T-helper 1 cell (primary cell): ENCODE measurements at regions not wholly inside any gene's neighbourhood (a gene's known extent, or its start where the extent isn't known, plus 50 kb on each side); places are given as distances from the start of the nearest gene placed in this dataset.
"Not testable (repeated sequence)": the region's sequence is repeated elsewhere in the genome, so short reads cannot be mapped to it uniquely, and the experiment has no call there.

Experiments
- DNase-seq, 5 donors: peaks; one replicate each; pipeline ENCODE4 v3.0.0-alpha.2; 2012 to 2020

DNA sequence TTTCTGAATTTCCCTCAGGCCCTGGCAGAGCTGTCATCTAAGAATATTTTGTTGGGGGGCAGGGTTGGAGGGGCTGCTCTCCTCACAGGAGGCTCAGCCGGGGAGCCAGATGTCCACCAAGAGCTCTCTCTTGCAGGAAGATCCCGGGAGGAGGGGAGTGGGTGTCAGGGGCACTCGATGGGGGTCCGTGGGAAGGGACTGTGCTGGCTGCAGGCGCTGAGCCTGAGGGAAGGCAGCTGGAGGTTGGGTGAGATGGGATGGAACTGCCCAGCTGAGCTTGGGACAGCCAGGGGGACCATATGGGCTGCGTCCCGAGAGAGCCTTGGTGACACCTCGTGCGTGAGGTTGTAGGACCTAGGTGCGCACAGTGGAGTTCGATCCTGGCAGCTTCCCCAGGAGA lies 111.2 kb upstream of the GSE1 start:
- DNase-seq, result no peak

DNA sequence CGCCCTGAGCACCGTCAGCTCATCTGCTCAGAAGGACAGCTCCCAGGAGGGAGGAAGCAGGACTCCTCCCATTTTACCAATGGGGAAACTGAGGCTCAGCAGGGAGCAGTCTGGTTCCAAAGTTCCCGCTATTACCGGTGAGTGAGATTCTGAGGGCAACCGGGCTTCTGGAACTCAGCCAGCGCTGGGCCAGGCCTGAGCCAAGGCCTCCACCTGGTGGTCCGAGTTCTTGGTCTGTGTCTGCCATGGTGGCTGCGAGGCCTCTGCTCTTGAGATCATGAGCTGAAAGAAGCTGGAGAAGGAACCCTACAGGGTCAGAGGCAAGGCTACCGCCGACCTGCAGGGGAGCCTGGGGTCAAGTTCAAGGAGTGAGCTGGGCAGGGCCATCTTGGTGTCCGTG lies 110.8 kb upstream of the GSE1 start:
- no peak for DNase-seq

DNA sequence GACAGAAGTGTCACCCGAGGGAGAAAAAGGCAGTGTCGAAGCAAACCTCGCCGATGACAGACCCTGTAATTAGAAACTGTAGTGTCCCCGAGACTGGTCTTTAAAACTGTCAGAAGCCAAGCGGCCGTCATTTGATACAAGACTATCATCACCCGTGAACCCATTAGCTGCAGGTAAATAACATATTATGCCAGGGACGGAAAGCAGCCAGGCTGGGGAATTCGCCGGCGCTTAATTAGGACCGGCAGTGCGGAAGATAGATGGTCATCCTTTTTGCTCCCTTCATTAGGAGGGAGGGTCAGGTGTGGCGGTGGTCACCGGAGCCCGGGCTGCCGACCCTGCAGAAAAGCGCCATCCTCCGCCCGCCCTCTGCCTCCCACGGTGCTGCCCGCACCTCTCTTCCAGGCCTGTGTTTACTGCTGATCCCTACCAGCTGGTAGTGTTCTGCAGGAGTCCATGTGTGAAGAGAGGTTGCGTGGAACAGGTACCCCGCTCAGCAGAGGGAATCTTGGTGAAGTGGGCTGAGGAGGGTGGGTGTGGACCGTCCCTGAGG lies 109.4 kb upstream of the GSE1 start:
- DNase-seq, result no peak

DNA sequence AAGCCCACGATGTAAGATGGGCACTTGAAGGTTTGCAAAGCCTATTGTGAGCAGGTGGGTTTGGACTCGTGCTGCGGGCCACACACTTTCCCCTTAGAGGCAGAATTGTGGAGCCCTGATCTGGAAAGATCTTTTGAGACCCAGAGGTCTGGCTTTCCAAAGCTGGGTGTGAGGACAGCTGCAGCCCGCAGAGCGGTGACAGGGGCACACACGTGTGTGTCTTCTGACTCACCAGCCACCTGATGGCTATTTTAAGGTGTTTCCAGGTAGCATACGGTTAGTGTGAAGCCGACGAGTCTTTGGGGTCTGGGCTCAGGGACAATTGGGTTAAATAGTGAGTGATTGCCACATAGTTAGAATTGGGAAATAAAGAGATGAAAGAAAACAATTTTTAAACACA lies 108.9 kb upstream of the GSE1 start:
- no peak for DNase-seq

DNA sequence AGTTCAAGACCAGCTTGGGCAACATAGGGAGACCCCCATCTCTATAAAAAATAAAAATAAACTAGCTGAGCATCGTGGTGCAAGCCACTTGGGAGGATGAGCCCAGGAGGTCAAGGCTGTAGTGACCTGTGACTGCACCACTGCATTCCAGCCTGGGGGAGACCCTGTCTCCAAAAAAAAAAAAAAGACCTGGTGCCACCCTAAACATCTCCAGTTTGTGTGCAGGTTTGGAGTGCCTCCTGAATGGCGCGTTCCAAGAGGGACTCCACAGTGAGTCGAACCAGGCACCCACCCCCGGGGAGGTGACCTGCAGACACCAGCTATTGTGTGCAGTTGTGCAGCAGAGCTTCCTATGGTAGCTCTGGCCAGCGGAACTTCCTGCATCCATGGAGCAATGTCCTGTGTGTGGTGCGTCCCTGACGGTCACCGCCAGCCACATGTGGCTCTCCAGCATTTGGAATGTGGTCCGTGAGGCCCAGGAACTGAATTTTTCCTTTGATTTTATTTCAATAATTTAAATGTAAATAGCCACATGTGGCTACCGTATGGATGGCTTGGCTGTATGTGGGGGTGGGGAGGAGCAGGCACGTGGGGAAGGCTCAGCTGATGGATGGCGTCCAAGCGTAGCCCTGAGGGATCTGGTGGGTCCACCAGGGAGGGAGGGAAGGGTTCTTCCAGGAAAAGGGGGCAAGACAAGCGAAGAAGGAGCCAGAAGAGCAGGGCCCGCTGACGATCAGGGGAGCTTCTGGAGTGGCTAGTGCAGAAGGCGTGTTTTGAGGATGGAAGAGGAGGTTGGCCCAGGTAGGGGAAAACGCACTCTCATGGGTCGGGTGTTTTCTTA lies 107.1 kb upstream of the GSE1 start:
- DNase-seq, result no peak

DNA sequence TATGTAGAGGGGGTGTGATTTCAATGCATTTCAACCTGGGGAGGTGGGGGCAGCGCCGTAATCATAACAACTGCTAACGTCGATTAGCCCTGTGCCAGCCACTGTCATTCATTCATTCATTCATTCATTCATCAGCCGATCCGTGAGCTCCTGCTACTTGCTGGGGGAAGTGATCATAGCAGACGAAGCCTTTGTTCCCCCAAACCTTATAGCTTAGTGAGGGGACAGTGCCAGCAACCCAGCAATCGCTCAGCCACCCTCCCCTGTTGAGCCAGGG lies 106.5 kb upstream of the GSE1 start:
- DNase-seq, result no peak

DNA sequence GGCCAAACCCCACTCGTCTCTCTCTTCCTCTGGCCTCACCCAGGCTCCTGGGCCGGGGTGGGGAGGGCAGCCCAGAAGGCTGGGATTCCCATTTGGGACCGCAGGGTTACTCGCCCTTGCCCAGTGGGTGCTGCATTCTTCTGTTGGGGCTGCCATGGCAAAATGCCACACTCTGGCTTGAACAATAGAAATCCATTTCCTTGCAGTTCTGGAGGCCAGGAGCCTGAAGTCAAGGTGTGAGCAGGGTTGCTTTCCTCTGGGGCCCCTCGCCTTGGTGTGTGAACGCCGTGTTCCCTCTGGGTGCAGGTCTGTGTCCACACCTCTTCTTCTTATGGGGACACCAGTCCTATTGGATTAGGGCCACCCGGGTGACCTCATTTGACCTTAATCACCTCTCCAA lies 105.8 kb upstream of the GSE1 start:
- no peak for DNase-seq

DNA sequence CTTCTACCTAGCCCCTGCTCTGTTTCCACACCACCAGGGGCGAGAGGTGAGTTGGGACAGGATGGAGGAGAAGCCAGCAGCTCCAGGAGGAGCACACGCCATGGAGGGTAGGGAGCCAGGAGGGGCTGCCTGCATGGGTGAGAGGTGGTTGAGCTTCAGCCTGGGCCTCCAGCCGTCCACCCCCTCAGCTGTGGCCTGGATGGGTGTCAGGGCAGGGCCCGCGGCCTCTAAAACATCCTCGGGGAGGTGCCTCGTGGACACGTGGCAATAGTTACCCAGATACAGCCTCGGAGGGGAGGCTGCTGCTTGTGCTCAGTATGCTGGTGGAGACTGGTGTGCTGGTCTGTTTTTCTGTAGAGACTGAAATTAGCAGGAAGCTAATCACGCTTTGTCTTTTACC lies 104.7 kb upstream of the GSE1 start:
- no peak for DNase-seq

DNA sequence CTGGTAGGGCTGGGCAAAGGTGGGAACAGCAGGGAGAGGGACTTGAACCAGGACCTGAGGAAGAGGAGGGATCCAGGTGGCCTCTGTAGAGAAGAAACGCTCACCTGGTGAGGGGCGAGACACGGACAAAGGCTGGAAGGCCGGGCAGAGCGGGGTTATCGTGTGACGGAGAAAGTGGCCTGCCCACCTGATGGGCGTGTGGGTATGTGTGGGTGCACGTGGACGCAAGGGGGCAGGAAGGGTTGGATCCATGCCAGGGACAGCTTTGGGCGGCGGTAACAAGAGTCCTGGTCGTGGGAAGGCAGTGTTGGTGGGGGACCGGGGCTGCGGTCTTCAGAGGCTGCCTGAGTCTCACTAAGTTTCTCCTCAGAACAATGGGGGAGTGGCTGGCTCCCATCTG lies 104.1 kb upstream of the GSE1 start:
- DNase-seq, result no peak

DNA sequence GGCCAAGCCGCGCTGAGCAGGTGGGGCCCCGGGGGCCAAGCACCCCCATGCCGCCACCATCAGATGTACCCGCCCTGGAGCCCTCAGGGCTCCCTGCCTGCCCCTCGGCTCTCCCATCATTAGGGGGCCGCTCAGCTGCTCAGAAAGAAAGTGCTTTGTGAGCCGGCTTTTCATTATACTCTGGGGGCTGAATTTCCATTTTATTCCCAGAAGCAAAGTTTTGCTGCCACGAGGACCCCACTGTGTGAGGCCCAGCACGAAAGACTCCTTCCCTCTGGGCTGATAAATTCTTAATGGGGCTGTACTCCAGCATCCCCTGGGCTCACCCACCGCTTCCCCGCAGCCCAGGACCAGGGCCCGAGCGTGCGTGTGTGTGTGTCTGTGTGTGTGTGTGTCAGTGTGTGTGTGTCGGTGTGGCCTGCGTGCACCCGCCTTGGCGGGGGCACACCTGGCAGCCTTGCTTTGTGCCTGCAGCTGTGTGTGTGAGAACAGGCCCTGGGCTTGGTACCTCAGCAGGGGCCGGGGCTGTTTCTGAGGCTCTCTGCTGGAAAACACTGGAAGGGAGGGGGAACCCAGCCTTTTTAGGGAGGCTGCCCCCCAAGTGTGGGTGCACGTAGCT lies 103.0 kb upstream of the GSE1 start:
- no peak for DNase-seq

DNA sequence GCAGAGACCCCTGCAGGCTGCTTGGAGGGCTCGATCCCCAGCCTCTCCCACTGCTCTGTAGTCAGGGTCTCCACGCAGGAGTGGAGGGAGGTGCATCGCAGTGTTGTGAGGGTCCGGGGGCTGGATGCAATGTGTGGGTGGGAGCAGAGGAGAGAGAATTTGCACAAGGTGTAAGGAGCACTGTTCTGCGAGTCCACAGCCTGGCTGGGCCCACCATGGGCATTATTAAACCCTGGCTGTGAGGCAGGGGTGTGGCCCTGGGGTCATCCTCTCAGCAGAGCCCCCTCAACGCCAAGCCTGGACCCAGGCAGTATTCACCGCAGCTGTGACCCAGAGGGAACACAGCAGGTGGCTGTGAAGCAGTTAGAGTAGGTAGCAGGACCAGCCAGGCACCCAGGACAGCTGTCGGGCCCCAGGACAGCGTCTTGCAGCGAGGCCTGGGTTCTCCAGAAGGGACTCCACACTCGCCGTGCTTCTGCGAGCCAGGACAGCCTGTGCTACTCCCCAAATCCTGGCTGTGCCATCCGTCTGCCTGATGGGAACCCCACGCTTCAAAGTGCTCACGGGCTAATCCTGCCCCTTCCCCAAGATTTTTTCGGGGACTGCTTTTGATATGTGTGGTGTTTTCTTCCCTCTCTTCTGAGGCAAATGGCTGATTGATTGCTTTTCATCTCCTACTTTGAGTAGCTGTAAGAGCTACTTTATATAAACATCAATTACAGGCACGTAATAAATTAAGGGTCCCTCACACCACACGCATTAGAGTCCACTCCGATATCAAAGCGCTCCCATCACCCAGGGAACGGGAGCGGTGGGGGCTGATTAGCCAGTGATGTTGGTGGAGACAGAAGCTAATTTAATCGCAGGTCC lies 100.9 kb upstream of the GSE1 start:
- no peak for DNase-seq

DNA sequence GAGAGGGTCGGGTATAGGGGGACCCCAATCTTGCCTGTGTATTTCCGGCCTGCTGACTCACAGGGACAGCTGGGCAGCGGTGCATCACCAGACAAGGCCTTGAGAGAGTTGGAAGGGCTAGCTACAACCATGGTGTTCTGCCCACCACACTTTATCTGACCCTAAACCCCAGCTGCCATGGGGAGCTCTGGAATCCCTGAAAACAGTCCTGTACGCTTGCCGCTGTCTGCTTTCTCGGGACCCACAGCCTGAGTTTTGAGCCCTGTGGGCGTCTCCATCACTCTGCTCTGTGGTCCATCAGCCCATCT lies 100.4 kb upstream of the GSE1 start:
- no peak for DNase-seq

DNA sequence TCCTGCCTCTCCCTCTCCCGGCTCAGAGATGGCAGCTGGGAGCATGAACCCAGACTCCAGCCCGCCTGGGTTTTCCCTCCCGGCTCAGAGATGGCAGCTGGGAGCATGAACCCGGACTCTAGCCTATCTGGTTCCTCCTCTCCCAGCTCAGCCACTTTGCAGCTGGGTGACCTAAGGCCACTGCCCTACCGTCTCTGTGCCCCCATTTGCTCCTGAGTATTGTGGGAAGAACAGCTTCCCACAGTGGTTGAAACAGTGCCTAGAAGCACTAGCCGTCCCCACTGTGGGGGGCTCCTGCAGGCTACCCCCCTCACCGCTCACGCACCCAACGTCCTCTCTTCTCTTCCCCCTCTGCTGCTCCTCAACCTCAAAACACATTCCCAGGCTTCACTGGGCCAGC lies 99.9 kb upstream of the GSE1 start:
- DNase-seq, result no peak

DNA sequence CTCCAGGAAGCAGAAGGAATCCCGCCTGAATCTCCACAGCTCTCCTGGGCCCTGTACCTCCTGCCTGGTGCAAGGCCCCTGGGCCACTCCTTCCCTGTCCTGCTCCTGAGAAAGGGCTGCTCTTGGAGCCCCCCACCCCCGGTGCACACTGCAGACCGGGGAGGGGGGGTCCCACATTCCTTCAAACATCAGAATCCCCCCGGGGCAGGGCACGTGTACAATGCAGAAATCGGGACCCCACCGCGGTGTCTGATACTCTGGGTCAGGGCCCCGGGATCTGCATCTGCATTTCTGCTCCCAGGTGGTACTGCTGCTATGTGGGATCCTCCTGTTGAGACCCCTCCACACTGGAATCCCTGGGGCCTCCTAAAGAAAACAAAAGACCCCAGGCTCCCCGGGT lies 99.5 kb upstream of the GSE1 start:
- no peak for DNase-seq

DNA sequence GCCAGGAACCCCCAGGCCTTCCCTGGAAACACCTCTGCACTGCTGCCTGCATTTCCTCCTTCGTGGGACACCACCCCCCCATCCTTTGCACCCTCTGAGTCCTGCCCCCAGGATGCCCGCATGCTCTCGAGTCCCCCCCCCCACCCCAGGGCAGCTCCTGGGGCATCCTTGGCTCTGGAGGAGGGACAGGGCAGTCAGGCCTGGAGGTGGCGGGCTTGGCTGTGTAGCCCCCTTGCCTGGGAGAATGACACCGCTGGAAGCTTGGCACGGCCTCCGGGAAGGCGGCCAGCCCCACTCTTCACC lies 98.9 kb upstream of the GSE1 start:
- no peak for DNase-seq

DNA sequence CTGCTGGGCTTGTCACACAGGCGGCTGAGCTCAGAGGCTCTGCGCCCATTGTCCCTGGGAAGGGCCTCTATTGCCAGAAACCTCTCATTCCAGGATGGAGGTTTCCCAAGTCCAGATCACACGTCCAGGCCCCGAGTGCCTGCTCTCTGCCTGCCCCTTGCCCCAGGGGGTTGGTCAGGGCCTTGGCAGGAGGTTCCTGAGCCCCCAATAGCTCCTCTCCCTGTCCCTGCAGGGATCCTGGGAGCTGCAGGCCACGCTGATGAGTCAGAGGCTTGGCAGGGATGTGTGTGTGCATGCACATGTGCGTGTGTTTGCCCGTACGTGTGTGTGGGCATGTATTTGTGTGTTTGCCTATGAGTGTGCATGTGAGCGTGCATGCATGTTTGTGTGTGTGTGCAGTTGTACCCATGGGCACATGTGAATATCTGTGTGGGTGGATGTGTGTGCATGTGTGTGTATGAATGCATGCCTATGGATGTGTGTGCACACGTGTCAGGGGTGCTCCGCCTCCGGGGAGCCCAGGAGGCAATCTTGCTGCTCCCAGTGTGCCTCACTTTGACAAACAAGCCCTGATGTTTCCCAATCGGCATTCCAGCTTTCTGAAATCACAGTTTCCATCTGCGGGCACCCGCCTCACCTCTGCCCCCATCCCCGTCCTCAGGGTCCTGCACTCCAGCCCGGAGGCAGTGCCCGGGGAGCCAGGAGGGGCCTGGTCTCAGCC lies 98.4 kb upstream of the GSE1 start:
- DNase-seq, result no peak

DNA sequence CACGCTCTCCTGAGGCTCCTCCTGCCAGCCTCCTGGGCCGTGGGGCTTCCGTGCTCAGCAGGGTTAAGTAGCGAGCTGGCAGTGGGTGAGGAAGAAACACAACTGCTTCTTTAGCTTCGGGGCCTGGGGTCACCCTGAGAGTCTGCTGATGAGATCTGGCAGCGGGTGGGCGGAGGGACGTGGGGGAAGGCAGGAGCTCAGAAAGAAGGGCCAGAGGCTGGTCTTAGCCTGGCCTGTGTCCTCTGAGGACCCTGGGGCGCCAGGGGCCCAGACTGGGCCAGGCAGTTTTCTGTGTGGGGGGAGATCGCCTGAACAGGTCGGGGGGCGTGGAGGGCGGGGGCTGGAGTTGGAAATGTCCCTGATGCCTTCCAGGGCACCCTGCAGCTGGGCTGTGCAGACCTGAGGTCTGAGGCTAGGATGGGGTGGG lies 97.8 kb upstream of the GSE1 start:
- no peak for DNase-seq

DNA sequence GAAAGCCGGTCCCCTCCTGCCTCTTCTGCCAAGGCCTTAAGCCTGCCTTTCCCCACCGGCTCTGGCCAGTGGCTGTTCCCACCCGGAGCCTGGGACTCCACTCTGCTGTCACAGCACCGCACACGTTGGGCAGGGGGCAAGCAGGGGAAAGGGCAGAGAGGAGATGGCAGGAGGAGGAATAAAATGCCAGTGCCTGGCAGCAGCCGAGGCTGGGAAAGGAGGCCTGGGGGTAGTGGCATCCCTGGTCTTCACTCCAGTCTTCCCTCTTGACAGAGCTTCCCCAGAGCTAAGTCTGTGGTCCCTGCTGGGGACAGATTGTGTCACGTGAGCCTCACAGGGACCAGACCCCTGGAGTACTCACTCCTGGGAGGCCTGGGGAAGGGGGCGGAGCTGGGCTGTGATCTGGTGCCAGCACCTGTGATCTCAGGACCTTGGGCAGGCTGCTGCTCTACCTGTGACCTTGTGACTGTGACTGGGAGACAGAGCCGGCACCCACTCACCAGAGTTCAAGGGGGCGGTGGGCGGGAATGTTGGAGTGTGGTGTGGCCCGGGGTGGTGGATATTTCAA lies 97.2 kb upstream of the GSE1 start:
- DNase-seq, result no peak

DNA sequence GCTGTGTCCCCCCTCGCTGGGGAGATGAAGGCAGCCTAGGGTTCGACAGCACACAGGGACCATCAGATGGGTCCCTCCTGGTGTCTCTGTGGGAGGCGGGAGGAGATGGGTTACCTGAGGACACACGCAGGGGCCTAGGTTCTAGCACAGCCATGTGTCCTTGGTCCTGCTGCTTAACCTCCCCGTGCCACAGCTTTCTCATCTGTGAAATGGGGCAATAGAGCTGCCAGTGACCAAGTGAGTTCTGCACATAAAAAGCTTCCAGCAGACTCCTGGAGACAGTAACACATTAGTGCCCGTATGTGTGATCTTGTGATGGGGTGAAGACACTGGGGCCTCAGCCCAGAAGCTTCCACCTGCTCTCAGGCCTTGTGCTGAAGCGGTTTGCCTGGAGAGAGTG lies 96.0 kb upstream of the GSE1 start:
- DNase-seq, result no peak

DNA sequence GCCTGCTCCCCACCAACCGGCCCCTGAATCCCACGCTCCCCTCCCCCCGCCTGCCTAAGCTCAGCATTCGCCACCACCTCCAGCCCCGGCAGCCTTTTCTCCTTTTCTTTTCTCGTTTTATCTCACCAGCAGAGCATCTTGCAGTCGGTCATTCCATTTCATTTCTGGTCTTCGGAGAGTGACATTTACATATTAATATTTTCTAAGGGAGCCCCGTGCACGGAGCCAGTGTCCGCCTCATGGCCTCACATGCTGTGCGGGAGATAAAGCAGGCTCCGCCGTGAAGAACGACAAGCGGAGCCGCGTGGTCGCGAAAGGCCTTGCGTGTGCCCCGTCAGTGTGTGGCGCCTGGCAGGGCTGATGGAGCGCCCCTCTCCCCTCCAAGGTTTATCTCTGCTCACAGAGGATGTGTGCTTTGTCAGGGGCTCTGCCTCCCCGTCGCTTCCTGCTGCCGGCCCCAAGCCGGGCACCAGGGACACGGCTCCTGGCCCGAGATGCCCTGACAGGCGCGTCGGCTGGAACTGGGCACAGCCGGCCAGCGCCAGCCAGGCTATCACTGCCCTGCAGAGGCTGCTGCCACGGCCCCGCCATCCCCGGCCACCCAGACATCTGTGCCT lies 95.5 kb upstream of the GSE1 start:
- DNase-seq, result no peak

DNA sequence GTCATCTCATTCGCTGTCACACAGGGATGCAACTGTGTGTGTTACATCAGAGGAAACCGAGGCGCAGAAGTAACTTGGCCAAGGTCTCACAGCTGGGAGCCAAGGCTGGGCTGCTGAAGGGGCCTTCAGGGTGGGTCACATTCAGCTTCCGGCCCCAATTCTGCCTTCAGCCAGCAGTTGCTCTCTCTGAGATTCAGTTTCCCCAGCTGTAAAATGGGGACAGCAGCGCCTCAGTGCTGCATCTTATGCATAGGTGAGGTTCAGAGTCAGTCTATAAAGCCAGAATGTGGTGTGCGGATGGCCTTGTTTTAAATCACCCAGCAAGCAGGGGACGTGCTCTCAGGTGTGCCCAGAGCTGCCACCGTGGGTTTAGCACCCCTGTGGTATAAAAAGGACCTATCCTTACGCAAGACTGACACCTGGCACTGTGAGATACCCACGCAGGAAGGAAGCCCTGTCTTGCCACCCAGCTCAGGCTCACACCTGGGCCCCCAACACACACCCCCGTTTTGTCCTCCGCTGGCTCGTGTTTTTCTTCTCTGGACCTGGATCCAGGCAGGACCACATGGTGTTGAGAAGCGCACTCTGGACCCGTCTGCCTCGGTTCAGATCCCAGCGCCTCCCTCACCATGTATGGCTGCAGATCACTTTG lies 94.6 kb upstream of the GSE1 start:
- DNase-seq, result no peak

DNA sequence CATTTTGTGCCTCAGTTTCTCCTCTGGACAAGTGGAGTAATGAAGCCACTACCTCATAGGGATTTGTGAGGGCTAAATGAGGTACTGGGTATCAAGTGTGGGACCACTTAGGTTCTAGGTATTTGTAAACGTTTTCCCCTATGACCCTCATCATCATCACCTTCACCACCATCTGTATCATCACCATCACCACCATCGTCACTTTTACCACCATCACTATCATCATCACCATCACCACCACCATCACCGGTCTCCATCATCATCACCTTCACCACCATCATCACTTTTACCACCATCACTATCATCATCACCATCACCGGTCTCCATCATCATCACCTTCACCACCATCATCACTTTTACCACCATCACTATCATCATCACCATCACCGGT lies 94.1 kb upstream of the GSE1 start:
- not testable (repeated sequence) for DNase-seq
